UCSD-AML1 (cell line): ENCODE measurements at regions not wholly inside any gene's neighbourhood (a gene's known extent, or its start where the extent isn't known, plus 50 kb on each side); places are given as distances from the start of the nearest gene placed in this dataset.

Experiments
- DNase-seq: peaks from one replicate; lab custom pipeline; 2025; ENCODE audit not compliant: unreplicated experiment; lab: John Stamatoyannopoulos, UW

DNA sequence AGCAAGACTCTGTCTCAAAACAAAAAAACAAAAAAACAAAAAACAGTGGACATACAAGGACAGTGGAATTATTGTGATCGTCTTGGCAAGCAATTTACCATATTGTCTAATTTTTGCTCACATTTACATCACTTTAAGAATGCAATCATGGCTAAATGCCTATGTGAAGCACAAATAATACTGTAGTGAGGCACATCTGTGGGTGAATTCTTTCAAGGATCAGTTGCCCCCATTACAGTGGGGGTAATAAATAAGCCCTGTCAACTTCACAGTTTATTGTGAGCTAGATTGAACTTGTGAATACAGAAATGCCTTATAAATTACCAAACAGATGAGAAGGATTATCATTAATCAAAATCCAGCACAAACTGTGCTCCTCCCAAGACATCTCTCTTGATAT is 150.2 kb upstream of the PAPPA start:
- no peak for DNase-seq

DNA sequence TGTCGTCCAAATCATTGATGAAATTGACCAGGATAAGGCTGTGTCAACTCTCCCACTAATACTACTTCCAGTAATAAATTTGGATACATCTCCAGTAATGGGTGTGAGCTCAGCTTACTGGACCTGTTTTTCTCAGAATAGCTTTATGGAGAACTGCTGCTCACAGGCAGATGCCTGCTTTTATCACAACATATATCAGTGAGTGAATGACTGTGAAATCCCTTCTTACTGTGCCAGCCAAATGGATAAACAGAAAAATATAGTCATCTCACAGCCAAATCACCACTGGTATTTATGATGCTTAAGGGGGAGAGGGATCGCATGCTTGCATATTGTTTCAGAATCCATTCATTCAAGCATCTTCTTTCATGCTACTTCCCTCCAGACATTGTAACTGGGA is 148.4 kb upstream of the PAPPA start:
- DNase-seq: no peak

DNA sequence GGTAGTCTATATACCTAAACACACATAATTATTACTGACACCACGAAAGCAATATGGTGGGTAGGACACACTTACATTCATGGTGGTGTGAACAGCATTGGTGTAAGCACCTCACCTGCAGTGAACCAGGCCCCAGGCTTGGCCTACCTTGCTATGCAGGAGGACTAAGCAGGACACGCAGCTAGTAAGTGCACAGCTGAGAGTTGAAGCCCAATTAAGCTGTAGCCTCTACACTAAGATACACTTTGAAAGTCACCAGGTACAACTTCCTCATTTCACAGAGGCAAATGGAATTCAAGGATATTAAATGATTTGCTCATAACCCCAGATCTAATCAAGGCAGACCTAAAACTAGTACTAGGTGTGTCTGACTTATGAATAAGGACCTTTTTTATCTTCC is 145.8 kb upstream of the PAPPA start:
- no peak for DNase-seq

DNA sequence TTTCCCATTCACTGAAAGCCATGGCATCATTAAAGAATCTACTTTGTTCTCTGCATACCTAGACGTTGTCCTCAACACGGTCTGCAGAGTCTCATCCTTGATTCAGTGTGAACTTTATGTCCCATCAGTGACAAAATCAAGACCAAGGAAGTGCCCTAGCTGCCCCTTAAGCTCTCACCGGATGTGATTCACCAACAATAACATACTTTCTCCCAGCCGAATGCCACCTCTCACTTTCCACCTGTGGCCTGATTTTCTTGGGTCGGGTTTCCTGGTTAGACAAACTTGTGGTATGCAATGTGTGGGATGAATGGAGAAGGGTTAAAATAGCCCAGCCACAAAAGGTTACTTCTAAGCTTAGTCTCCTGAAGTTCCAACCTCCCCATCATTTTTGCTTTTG is 145.3 kb upstream of the PAPPA start:
- DNase-seq: no peak

DNA sequence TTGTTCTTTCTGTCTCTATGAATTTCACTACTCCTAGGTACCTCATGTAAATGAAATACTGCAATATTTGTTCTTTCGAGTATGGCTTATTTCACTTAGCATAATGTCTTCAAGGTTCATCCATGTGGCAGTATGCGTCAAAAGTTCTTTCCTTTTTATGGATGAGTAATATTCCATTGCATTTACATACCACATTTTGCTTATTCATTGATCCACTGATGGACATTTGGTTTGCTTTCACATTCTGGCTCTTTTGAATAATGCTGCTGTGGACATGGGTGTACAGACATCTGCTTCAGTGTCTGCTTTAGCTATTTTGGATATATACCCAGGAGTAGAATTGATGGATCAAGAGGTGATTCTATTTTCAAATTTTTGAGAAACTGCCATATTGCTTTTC is 144.2 kb upstream of the PAPPA start:
- DNase-seq: no peak

DNA sequence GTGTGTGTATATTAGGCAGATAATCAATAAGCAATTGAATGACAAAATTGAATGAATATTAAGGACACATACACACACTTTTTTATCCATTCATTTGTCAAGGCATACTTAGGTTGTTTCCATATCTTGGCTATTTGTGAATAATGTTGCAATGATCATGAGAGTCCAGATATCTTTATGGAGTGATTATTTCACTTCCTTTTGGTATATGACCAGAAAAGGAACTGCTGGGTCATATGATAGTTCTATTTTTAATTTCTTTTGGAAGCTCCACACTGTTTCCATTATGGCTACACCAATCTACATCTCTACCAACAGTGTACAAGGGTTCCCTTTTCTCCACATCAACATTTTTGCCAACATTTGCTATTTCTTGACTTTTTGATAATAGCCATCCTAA is 137.7 kb upstream of the PAPPA start:
- no peak for DNase-seq

DNA sequence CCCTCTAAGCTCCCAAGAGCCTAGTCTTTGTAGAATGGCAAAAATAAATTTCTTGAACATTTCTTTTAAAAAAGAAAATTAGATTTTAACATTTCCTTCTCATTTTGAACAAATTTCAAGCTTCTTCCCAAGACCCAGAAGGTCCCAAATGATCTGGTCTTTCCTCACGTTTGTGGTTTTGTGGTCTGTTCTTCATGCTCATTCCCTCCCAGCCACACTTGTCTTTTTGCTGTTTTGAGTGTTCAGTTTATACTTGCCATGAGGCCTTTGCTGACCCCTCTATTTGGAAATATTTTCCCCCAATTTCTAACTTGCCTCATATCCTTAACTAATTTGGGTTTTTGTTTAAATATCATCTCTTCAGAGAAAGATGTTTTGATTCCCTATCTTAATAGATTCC is 133.4 kb upstream of the PAPPA start:
- DNase-seq: no peak

DNA sequence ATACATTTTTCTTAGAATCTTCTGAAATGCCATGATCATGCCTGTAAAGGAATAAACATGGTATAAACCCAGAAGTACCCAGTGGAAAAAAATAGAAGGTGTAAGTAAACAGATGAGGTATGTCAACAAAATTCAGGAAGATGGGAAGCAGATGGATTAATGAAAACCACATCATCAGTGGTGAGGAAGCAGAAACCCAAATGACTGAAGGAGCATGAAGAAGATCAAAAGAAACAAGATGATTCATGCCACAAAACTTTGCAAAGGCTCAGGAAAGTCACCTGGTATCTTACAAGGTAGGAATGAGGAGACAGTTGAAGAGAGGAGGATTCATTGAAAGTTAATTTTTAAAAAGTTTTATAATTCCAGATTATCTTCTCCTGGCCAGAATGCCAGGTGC is 132.8 kb upstream of the PAPPA start:
- no peak for DNase-seq

DNA sequence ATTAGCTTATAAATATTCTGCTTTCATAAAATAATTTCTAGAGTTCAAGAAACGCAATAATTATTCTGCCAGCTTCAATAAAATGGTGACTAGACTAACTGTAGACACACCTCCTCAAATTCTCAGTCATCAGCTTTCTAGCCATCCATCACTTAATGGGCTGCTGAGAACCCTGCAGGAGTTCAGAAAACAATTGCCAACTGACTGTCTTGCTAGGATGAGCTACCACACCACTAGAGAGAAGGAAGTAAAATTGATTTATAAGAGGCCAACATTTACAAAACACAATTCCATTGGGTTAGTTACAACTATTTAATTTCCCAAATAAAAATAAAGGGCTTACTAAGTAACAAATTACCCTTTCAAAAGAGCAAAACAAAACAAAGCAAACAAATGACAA is 126.5 kb upstream of the PAPPA start:
- DNase-seq: no peak

DNA sequence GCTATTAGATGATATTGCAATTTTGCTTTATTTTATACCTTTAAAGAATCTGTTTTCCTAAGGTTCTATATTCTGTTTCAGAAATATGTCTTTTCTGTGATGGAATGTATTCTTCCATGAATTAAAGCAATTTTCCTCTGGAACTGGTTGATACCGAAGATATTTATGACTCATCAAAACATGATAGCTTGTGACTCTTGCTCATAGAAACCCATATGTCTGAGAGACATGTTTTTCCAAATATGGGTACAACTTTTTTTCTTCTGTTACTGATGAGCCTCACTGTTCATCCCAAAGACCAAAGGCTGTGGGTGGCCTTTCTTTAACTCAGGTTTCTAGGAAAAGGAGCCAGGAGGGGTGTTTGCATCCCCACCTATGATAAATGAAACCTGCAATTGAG is 126.1 kb upstream of the PAPPA start:
- no peak for DNase-seq

DNA sequence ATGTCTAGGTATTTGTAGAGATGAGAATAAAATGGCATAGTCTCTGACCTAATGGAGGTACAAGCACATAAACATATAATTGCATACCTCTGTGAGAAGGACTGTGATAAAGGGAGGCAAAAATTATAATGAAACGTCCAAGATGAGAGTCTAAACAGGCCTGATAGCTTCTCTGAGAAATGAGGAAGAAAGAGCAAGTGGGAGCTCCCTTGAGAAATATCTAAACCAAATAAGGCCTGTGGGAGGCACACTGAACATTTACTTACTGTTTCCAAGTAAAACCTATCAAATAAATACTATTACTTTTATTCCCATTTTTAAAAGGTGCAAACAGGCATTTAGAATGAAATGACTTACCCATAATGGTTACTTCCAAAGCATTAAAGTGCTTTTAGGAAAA is 125.6 kb upstream of the PAPPA start:
- no peak for DNase-seq

DNA sequence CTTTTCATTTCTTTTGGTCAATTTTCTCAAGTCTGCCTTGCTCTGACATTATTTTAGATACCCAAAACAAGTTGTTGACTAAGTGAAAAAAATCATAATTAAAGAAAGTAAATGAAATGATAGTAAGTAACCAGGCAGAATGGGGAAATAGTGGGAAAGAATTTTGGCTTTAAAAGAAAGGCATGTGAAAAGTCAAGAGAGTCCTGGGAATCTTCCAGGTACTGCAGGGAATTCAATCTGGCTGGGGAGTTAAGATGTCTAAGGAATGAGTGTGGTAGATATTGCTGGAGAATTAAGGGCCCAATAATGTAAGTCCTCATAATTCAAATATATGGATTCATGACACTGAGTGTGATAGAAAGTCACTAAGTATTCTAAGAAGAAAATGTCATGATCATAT is 123.1 kb upstream of the PAPPA start:
- no peak for DNase-seq

DNA sequence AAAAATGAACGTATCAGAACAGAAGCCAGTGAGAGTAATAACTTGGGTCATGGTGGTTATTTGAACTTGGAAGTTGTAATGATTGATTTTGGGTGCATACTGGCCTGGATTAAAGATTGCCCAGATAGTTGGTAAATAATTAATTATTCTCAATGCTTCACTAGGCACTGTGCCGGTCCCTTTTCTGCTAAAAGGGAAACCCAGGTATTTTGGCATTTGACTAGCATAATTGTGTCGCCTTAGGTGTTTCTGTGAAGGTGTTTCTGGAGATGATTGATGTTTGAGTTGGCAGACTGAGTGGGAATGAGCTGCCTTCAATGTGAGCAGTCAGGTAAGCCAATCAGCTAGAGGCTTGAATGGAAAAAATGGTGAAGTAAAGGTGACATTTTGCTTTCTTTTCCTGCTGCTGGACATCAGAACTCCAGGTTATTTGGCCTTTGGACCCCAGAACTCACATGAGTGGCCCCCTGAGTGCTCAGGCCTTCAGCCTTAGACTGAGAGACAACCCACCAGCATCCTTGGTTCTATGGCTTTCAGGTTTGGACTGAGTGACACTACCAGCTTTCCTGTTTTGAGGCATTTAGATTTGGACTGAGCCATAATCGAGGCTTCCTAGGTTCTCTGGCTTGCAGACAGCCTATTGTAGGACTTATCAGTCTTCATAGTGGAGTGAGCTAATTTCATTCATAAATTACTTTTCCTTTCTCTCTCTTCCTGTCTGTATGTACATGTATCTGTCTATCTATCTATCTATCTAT is 120.7 kb upstream of the PAPPA start:
- DNase-seq: no peak

DNA sequence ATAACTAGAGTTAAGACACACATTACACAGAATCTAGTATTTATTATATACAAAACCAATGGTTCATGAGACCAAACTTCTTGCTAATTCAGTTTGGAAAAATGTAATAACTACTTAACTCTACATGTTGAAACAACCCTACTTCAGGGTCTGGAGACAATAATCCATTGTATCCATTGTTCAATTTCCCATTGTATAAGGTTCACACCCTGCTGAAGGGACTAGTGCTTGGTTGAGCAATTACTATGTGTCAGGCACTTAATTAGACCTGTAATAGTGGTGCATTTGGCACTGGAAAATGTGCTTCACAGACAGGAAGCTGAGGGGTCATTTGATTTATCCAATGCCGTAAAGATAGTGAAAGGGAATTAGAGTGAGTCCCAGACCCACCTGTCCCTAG is 114.3 kb upstream of the PAPPA start:
- DNase-seq: no peak

DNA sequence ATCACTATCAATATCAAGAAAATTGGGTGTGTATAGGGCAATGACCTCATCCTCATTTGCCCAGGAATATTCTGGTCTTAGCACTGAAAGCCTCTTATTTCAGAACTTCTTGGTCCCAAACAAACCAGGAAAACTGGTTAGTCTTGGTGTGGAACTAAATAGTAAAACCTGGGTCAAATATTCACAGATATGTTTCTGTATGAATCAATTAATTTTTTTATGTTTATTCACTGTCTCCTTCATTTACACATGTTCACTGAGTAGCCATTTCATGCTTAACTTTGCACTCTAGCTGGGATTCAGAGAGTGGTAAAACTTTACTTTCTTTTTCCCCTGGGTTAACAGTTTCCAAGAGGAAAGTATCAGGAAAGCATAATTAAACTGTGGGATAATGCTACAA is 113.7 kb upstream of the PAPPA start:
- DNase-seq: no peak

DNA sequence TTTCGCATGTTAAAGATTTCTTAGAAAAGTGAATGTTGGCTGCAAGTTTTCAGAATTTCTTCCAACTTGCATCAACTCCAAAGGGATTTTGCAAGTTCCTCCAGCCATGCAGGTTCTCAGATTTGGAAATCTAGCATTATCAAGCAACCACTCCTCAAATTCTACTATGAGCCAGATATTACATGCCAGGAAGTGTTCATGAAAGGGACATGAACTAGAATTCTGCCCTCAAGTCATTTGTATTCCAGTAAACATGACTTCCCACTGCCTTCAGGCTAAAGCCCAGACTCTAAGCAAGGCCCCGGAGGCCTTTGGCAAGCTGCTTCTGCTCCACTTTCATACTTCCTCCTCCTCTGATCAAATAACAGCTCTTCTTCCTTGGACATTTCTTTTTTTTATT is 111.3 kb upstream of the PAPPA start:
- no peak for DNase-seq

DNA sequence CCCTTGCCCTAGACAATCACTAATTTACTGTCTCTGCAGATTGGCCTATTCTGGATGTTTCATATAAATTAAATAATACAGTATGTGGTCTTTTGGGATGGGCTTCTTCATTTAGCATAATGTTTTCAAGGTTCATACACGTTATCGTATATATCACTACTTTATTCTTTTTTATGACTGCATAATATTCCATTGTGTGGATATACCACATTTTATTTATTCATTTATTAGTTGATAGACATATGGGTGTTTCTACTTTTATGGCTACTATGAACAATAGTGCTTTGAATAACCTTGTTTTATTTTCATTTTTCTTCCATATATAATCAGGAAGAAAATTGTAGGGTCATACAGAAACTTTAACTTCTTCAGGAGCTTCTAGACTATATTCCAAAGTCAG is 108.5 kb upstream of the PAPPA start:
- no peak for DNase-seq

DNA sequence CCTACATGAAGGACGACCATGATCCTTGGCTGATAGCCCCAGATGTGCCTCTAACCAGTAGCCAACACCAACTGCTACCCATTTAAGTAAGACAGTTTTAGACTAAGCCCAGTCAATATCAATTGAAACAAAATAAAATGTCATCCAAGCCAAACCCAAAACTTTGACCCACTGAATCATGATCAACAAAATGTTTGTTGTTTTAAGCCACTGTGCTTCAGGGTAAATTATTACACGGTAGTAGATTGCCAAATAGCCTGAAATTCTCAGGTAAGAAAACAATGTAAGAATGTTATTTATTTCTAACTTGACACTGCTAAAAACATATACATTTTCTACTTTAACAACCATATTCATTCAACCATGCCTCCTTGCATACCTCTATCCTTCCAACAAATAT is 105.5 kb upstream of the PAPPA start:
- no peak for DNase-seq

DNA sequence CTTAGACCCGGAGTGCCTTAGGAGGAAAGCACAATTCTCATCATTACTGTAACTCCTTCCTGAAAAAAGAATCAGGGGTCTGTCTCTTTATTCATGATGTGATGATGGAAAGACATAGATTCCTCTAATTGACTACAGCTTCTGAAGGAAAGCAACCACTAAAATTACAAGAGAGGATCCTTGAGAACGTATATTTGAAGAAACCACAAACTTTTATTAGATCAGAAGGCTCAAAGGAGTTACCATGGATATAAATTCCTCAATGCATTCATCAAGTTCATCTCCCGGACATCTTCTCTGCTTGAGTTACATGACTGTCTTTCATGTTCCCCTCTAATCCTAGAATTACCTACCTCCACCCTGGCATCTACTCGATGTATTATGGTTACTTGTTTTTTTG is 104.1 kb upstream of the PAPPA start:
- DNase-seq: no peak

DNA sequence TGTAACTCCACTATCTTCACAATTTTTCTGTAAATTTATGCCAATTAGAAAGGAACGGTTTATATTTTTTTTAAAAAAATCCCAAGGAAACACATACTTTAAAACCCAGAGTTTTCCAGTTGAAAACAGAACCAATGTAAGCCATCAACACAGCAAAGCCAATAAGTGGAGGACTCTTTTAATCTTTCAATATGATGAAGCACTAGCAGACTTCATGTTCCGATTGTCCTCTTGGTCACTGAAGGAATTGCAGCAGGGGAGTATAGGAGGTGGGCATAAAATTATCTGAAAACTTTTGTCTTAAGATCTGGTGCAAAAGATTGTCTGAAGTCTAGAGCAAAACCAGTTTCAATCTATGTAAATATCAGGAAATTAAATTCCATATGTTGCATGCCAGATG is 102.1 kb upstream of the PAPPA start:
- no peak for DNase-seq

DNA sequence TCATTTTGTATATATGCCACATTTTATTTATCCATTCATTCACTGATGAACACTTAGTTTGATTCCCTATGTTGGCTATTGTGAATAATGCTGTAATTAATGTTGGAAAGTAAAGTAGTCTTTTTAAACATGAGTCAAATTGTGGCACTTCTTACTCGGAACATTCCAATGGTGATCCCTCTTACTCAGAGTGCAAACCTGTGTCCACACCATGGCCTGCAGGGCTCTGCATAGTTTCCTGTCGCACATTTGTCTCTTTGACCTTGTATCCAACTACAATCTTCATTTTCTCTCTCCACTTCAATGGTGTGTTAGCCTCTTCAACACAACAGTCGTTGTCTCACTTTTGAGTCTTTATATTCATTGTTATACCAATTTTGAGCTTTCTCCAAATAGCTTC is 98.1 kb upstream of the PAPPA start:
- DNase-seq: no peak

DNA sequence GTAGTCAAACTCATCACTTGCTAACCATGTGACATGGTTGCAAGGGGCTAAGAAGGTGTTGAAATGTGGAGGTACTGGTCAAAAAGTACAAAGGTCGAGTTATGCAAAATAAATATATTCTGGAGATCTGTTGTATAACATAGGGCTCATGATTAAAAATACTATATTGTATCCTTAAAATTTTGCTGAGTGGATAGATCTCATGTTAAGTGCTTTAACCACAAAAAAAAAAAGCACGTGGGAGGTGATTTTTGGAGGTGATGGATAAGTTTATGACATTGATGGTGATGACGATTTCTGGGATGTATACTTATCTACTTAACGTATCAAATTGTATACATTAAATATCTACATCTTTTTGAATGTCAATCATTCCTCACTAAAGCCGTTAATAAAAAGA is 96.2 kb upstream of the PAPPA start:
- DNase-seq: no peak

DNA sequence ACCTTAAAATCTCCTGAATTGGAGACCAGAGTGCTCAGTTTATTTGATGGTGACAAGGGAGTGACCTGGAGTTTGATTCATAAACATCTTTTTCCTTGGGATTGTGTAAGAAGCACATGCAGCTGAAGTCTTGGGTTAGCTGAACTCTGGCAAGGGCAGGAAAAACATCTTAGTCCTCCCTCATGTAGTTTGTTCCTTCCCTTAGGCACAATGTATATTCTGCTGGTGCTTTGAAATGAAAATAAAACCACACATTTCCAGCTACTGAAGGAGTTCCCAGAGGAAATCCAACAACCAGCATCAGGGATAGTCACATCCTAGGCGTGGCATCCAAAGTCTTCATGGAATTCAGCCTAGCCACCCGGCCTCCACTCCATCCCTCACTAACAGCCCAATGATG is 95.2 kb upstream of the PAPPA start:
- no peak for DNase-seq

DNA sequence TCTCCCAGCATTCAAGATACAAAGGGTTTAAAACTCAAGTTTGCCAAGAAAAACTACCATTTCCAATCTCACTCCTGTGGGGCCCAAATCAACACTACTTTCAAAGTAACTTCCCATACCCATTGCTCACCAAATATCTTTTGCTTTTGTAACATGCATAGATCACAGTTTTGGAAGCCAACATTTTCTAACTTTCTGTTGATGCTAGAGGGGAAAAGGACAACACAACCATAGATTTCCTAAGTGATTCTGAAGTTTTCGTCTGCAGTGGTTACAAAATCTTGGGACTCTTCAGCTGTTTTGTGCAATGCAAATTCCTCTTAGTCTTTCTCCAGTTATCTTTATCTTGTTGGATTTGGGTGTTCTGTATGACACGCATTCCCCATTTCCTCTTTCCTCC is 94.1 kb upstream of the PAPPA start:
- DNase-seq: no peak
